T-helper 1 cell treated with Interleukin-12 subunit alpha and Interleukin-12 subunit beta and Interleukin-4 antibody, amounts not matched to agents 30 ng/mL and 1 ng/mL, for 36 hours (primary cell): ENCODE measurements at regions not wholly inside any gene's neighbourhood (a gene's known extent, or its start where the extent isn't known, plus 50 kb on each side); places are given as distances from the start of the nearest gene placed in this dataset.
"Not testable (repeated sequence)": the region's sequence is repeated elsewhere in the genome, so short reads cannot be mapped to it uniquely, and the experiment has no call there.

Experiments used
- intact Hi-C: fragments of 100-400 bp; cut with micrococcal nuclease; formaldehyde crosslinking; loops from one replicate; pipeline ENCODE4 v1.15.1; 2024

GRCh38 chr5:75847561-75848021 is 130.4 kb upstream of the POC5 start:
- intact Hi-C loops: no loop called here

- intact Hi-C loops: no loop called here
These were observed 127.1 kb upstream of the POC5 start for GRCh38 chr5:75844301-75844700.

- intact Hi-C loops: no loop called here
These were observed 126.1 kb upstream of the POC5 start for GRCh38 chr5:75843319-75843718.

- intact Hi-C loops: no loop called here
These were observed 122.3 kb upstream of the POC5 start for GRCh38 chr5:75839547-75839946.

GRCh38 chr5:75837258-75837841 is 120.1 kb upstream of the POC5 start:
- intact Hi-C loops: no loop called here

- intact Hi-C loops: no loop called here
These were observed 114.3 kb upstream of the POC5 start for GRCh38 chr5:75831561-75831960.

- intact Hi-C loops: no loop called here
These were observed 110.8 kb upstream of the POC5 start for GRCh38 chr5:75828029-75828428.

GRCh38 chr5:75824323-75824722 is 107.1 kb upstream of the POC5 start:
- intact Hi-C loops: no loop called here

- intact Hi-C loops: no loop called here
These were observed 106.6 kb upstream of the POC5 start for GRCh38 chr5:75823811-75824210.

GRCh38 chr5:75818661-75819060 is 101.4 kb upstream of the POC5 start:
- intact Hi-C loops: no loop called here

GRCh38 chr5:75799695-75800094 is 82.5 kb upstream of the POC5 start:
- intact Hi-C loops: not testable (repeated sequence)

- intact Hi-C loops: not testable (repeated sequence)
These were observed 52.1 kb upstream of the POC5 start for GRCh38 chr5:75769338-75769737.
